GM23338 (cell line): ENCODE measurements at regions not wholly inside any gene's neighbourhood (a gene's known extent, or its start where the extent isn't known, plus 50 kb on each side); places are given as distances from the start of the nearest gene placed in this dataset.
"Not testable (repeated sequence)": the region's sequence is repeated elsewhere in the genome, so short reads cannot be mapped to it uniquely, and the experiment has no call there.

Experiments
- ATAC-seq: fragments of 200-7000 bp; cut with Tn5 transposase; 3 replicates; pipeline ENCODE4 v1.9.1; 2020
- DNase-seq: peaks from one replicate; pipeline ENCODE4 v3.0.0-alpha.2; 2015; ENCODE audit warnings: low spot score
- H2AFZ ChIP-seq: fragments of 200-600 bp; sonication (generic); 2 replicates; pipeline ENCODE4 v1.8.0; 2016; ENCODE audit warnings: antibody characterized with exemption, mild to moderate bottlenecking, moderate library complexity
- H3F3A ChIP-seq: fragments of 200-600 bp; sonication (generic); replicated peaks from 2 replicates; pipeline ENCODE4 v1.8.0; 2017; ENCODE audit warnings: antibody characterized with exemption, mixed run types, low read depth
- H3K27ac ChIP-seq: fragments of 200-600 bp; sonication (generic); 2 replicates; pipeline ENCODE4 v1.6.1; 2016; ENCODE audit warnings: low read depth
- H3K27me3 ChIP-seq: fragments of 200-600 bp; sonication (generic); 2 replicates; pipeline ENCODE4 v1.8.0; 2016; ENCODE audit warnings: mild to moderate bottlenecking, mixed run types, moderate library complexity; ENCODE audit not compliant: insufficient read depth
- H3K36me3 ChIP-seq: fragments of 200-600 bp; sonication (generic); 2 replicates; pipeline ENCODE4 v1.8.0; 2016; ENCODE audit warnings: mild to moderate bottlenecking; ENCODE audit not compliant: insufficient read depth
- H3K4me1 ChIP-seq: fragments of 200-600 bp; sonication (generic); 2 replicates; pipeline ENCODE4 v1.8.0; 2016; ENCODE audit warnings: mild to moderate bottlenecking, moderate library complexity; ENCODE audit not compliant: insufficient read depth
- H3K4me2 ChIP-seq: fragments of 200-600 bp; sonication (generic); 2 replicates; pipeline ENCODE4 v1.7.1; 2017; ENCODE audit warnings: mixed run types
- H3K4me3 ChIP-seq: fragments of 200-600 bp; sonication (generic); 2 replicates; pipeline ENCODE4 v1.6.1; 2016; ENCODE audit warnings: mixed run types
- H3K79me2 ChIP-seq: fragments of 200-600 bp; sonication (generic); replicated peaks from 2 replicates; pipeline ENCODE4 v1.8.0; 2017; ENCODE audit warnings: mild to moderate bottlenecking; ENCODE audit not compliant: insufficient read depth
- H3K9me2 ChIP-seq: fragments of 200-600 bp; sonication (generic); 2 replicates; pipeline ENCODE4 v1.8.0; 2017; ENCODE audit not compliant: insufficient read depth
- H4K20me1 ChIP-seq: fragments of 200-600 bp; sonication (generic); replicated peaks from 2 replicates; pipeline ENCODE4 v1.8.0; 2017; ENCODE audit warnings: mild to moderate bottlenecking; ENCODE audit not compliant: insufficient read depth
- H3K27ac Mint-ChIP-seq: 2 replicates; pipeline ENCODE4 v1.8.0; 2020; ENCODE audit warnings: inconsistent platforms, mild to moderate bottlenecking, moderate library complexity, mixed read lengths
- H3K27me3 Mint-ChIP-seq: 3 replicates; pipeline ENCODE4 v1.8.0; 2022; ENCODE audit warnings: low read depth, mild to moderate bottlenecking, moderate library complexity, mixed read lengths, inconsistent platforms; ENCODE audit not compliant: insufficient read depth, poor library complexity
- H3K36me3 Mint-ChIP-seq: 3 replicates; pipeline ENCODE4 v1.8.0; 2021; ENCODE audit warnings: low read depth, mild to moderate bottlenecking, inconsistent platforms, moderate library complexity, mixed read lengths
- H3K4me1 Mint-ChIP-seq: 3 replicates; pipeline ENCODE4 v1.8.0; 2020; ENCODE audit warnings: mild to moderate bottlenecking, inconsistent platforms, mixed read lengths
- H3K4me3 Mint-ChIP-seq: 3 replicates; pipeline ENCODE4 v1.8.0; 2021; ENCODE audit warnings: moderate library complexity, mild to moderate bottlenecking, inconsistent platforms, mixed read lengths
- H3K9me3 Mint-ChIP-seq: 3 replicates; pipeline ENCODE4 v1.8.0; 2020; ENCODE audit warnings: moderate library complexity, mild to moderate bottlenecking, inconsistent platforms, mixed read lengths
- CREB1 ChIP-seq: fragments of 250-450 bp; sonication (Bioruptor Pico); IDR thresholded peaks from 2 replicates; pipeline ENCODE4 v1.5.0; 2020; ENCODE audit warnings: low read depth, mild to moderate bottlenecking, moderate library complexity
- EZH2phosphoT487 ChIP-seq: fragments of 200-600 bp; sonication (generic); IDR thresholded peaks from one replicate; pipeline ENCODE4 v1.8.1; 2018; ENCODE audit warnings: antibody characterized with exemption; ENCODE audit not compliant: unreplicated experiment
- JUNB ChIP-seq: IDR thresholded peaks from one replicate; pipeline ENCODE4 v1.6.1; 2016; ENCODE audit warnings: antibody characterized with exemption; ENCODE audit not compliant: unreplicated experiment
- POLR2AphosphoS5 ChIP-seq: IDR thresholded peaks from 2 replicates; pipeline ENCODE4 v1.6.1; 2016; ENCODE audit warnings: antibody characterized with exemption, low read depth
- STAT1 ChIP-seq: IDR thresholded peaks from one replicate; pipeline ENCODE4 v1.6.1; 2016; ENCODE audit warnings: antibody characterized with exemption; ENCODE audit not compliant: unreplicated experiment
- ZNF331 ChIP-seq: fragments of 250-450 bp; sonication (Bioruptor Pico); IDR thresholded peaks from 2 replicates; pipeline ENCODE4 v1.5.0; 2020; ENCODE audit warnings: low read depth, mild to moderate bottlenecking, moderate library complexity
- TF ChIP-seq, protein P1 (sequence below): IDR thresholded peaks from one replicate; pipeline ENCODE4 v1.6.1; 2018; ENCODE audit warnings: antibody characterized with exemption; ENCODE audit not compliant: unreplicated experiment
- TF ChIP-seq, protein P2 (sequence below): IDR thresholded peaks from 2 replicates; pipeline ENCODE4 v1.6.1; 2016; ENCODE audit warnings: antibody characterized with exemption

DNA sequence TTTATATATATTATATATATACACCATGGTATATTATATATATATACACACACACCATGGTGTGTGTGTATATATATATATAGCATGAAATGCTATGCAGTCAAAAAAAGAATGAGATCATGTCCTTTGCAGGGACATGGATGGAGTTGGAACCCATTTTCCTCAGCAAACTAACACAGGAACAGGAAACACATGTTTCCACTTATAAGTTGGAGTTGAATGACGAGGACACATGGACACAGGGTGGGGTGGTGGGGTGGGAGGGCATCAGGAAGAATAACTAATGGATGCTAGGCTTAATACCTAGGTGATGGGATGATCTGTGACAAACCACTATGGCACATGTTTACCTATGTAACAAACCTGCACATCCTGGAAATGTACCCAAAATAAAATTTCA, 293.6 kb upstream of the NDST3 start:
- H3K27me3 Mint-ChIP-seq = no peaks in the 10 kb centered on the region

DNA sequence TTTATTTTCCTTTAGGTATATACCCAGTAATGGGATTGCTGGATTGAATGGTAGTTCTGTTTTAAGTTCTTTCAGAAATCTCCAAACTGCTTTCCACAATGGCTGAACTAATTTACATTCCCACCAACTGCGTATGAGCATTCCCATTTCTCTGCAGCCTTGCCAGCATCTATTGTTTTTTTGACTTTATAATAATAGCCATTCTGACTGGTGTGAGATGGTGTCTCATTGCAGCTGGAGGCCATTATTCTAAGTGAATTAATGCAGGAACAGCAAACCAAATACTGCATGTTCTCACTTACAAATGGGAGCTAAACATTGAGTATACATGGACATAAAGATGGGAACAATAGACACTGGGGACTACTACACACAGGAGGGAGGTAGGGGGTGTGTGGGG, 288.9 kb upstream of the NDST3 start:
- H3K27ac ChIP-seq, H3K27ac Mint-ChIP-seq, H3K27me3 ChIP-seq, H4K20me1 ChIP-seq, DNase-seq, H2AFZ ChIP-seq, H3K4me2 ChIP-seq, H3K9me3 Mint-ChIP-seq, H3K36me3 Mint-ChIP-seq, H3K79me2 ChIP-seq, H3K4me3 ChIP-seq, H3K4me1 Mint-ChIP-seq, H3K36me3 ChIP-seq, H3K4me1 ChIP-seq, H3K9me2 ChIP-seq, ATAC-seq, H3F3A ChIP-seq, H3K27me3 Mint-ChIP-seq, H3K4me3 Mint-ChIP-seq: not testable (repeated sequence)

More for the DNA sequence above, 293.6 kb upstream of the NDST3 start:
- Histone ChIP-seq H3K9me2 (no peaks in the 10 kb centered on the region; the same call in 1 of the 2 replicates), H3F3A (no peaks in the 10 kb centered on the region), H3K79me2 (no peaks in the 10 kb centered on the region), H3K36me3 (no peaks in the 10 kb centered on the region), H3K27ac (no peak overlapping the region), H3K4me3 (no peak overlapping the region), H3K27me3 (no peaks in the 10 kb centered on the region), H3K4me1 (no peaks in the 10 kb centered on the region), H2AFZ (no peak overlapping the region), H3K4me2 (no peak overlapping the region), H4K20me1 (no peaks in the 10 kb centered on the region)
- H3K4me1 Mint-ChIP-seq = no peaks in the 10 kb centered on the region
- DNase-seq (no peak), ATAC-seq (no peak)
- no peaks in the 10 kb centered on the region; the same call in 2 of the 3 replicates for H3K9me3 Mint-ChIP-seq
- TF ChIP-seq, protein P1, sequence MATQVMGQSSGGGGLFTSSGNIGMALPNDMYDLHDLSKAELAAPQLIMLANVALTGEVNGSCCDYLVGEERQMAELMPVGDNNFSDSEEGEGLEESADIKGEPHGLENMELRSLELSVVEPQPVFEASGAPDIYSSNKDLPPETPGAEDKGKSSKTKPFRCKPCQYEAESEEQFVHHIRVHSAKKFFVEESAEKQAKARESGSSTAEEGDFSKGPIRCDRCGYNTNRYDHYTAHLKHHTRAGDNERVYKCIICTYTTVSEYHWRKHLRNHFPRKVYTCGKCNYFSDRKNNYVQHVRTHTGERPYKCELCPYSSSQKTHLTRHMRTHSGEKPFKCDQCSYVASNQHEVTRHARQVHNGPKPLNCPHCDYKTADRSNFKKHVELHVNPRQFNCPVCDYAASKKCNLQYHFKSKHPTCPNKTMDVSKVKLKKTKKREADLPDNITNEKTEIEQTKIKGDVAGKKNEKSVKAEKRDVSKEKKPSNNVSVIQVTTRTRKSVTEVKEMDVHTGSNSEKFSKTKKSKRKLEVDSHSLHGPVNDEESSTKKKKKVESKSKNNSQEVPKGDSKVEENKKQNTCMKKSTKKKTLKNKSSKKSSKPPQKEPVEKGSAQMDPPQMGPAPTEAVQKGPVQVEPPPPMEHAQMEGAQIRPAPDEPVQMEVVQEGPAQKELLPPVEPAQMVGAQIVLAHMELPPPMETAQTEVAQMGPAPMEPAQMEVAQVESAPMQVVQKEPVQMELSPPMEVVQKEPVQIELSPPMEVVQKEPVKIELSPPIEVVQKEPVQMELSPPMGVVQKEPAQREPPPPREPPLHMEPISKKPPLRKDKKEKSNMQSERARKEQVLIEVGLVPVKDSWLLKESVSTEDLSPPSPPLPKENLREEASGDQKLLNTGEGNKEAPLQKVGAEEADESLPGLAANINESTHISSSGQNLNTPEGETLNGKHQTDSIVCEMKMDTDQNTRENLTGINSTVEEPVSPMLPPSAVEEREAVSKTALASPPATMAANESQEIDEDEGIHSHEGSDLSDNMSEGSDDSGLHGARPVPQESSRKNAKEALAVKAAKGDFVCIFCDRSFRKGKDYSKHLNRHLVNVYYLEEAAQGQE = no peak
- TF ChIP-seq CREB1 (CRISPR knock-in tag) (no peak), ZNF331 (no peak), JUNB (no peak), EZH2phosphoT487 (no peak)
- H3K4me3 Mint-ChIP-seq = no peak overlapping the region
- no peaks in the 10 kb centered on the region for H3K36me3 Mint-ChIP-seq
- H3K27ac Mint-ChIP-seq = no peak overlapping the region

DNA sequence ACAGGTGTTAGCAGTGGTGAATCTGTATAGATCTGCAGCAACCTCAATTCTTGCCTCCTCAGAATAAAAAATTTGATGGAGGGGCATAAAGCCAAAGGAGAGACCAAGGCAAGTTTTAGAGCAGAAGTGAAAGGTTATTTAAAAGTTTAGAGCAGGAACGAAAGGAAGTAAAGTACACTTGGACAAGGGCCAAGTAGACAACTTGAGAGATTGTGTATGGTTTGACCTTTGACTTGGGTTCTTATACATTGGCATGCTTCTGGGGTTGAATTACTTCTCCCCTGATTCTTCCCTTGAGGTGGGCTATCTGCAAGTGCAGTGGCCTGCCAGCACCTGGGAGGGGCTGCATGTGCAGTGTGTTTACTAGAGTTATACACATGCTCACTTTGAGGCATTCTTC, 278.8 kb upstream of the NDST3 start:
- ATAC-seq (no peak), DNase-seq (no peak)
- peaks cover 5% of the 10 kb centered on the region for H3K27me3 Mint-ChIP-seq
- Histone ChIP-seq H3K4me2 (no peak overlapping the region), H3F3A (no peaks in the 10 kb centered on the region), H3K79me2 (no peaks in the 10 kb centered on the region), H3K27ac (no peak overlapping the region), H3K36me3 (no peaks in the 10 kb centered on the region), H3K9me2 (peaks cover 23% of the 10 kb centered on the region), H4K20me1 (no peaks in the 10 kb centered on the region), H3K4me3 (no peak overlapping the region), H2AFZ (no peak overlapping the region), H3K27me3 (no peaks in the 10 kb centered on the region), H3K4me1 (no peaks in the 10 kb centered on the region)
- H3K27ac Mint-ChIP-seq = no peak overlapping the region
- peaks cover 39% of the 10 kb centered on the region for H3K36me3 Mint-ChIP-seq
- no peaks in the 10 kb centered on the region for H3K4me1 Mint-ChIP-seq
- H3K9me3 Mint-ChIP-seq = peaks cover 54% of the 10 kb centered on the region
- no peak for TF ChIP-seq POLR2AphosphoS5
- TF ChIP-seq, protein P2, sequence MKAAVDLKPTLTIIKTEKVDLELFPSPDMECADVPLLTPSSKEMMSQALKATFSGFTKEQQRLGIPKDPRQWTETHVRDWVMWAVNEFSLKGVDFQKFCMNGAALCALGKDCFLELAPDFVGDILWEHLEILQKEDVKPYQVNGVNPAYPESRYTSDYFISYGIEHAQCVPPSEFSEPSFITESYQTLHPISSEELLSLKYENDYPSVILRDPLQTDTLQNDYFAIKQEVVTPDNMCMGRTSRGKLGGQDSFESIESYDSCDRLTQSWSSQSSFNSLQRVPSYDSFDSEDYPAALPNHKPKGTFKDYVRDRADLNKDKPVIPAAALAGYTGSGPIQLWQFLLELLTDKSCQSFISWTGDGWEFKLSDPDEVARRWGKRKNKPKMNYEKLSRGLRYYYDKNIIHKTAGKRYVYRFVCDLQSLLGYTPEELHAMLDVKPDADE = no peak
- TF ChIP-seq, protein P1 = no peak
- no peak for TF ChIP-seq STAT1
- TF ChIP-seq JUNB = no peak
- H3K4me3 Mint-ChIP-seq = no peak overlapping the region
